Endothelial cell (in vitro differentiated cells): ENCODE measurements at regions not wholly inside any gene's neighbourhood (a gene's known extent, or its start where the extent isn't known, plus 50 kb on each side); places are given as distances from the start of the nearest gene placed in this dataset.

Experiments used
- DNase-seq: peaks from one replicate; pipeline ENCODE4 v3.0.0; 2021; ENCODE audit warnings: low spot score
- H3K27ac Mint-ChIP-seq: one replicate; pipeline ENCODE4 v1.8.0; 2021; ENCODE audit warnings: mixed read lengths, inconsistent platforms; ENCODE audit not compliant: unreplicated experiment
- H3K27me3 Mint-ChIP-seq: one replicate; pipeline ENCODE4 v1.8.0; 2021; ENCODE audit warnings: mild to moderate bottlenecking, moderate library complexity, mixed read lengths, inconsistent platforms; ENCODE audit not compliant: unreplicated experiment
- H3K36me3 Mint-ChIP-seq: one replicate; pipeline ENCODE4 v1.8.0; 2021; ENCODE audit warnings: mild to moderate bottlenecking, low read depth, mixed read lengths, inconsistent platforms; ENCODE audit not compliant: unreplicated experiment
- H3K4me1 Mint-ChIP-seq: one replicate; pipeline ENCODE4 v1.8.0; 2021; ENCODE audit warnings: mild to moderate bottlenecking, mixed read lengths, inconsistent platforms; ENCODE audit not compliant: unreplicated experiment
- H3K4me3 Mint-ChIP-seq: one replicate; pipeline ENCODE4 v1.8.0; 2021; ENCODE audit warnings: mild to moderate bottlenecking, mixed read lengths, inconsistent platforms; ENCODE audit not compliant: unreplicated experiment
- H3K9me3 Mint-ChIP-seq: one replicate; pipeline ENCODE4 v1.8.0; 2021; ENCODE audit warnings: mixed read lengths, inconsistent platforms; ENCODE audit not compliant: unreplicated experiment
- TF ChIP-seq, protein P1 (sequence below): fragments of 200-600 bp; sonication (generic); IDR thresholded peaks from one replicate; pipeline ENCODE4 v1.5.0; 2021; ENCODE audit warnings: antibody characterized with exemption; ENCODE audit not compliant: unreplicated experiment

DNA sequence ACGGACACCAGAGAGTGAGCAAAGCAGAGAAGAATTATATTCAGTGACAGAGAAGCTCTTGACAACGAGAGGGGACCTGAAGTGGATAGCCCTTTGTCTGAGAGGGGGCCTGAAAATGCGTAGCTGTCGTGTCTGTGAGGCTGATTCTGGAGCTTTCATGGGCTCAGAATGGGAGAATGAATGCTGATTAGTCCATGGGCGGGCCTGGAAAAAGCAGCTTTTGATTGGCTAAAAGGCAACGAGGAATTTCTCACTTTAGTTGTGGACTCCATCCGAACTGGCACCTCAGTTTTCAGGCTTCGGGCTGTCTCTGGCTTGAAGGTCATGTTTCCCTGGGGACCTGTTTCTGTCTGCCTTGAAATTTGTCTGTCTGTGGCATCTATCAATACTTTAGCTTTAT, 487.1 kb downstream of the TECRL start:
- H3K27me3 Mint-ChIP-seq = no peaks in the 10 kb centered on the region
- no peaks in the 10 kb centered on the region for H3K9me3 Mint-ChIP-seq
- no peak overlapping the region for H3K4me3 Mint-ChIP-seq
- TF ChIP-seq, protein P1, sequence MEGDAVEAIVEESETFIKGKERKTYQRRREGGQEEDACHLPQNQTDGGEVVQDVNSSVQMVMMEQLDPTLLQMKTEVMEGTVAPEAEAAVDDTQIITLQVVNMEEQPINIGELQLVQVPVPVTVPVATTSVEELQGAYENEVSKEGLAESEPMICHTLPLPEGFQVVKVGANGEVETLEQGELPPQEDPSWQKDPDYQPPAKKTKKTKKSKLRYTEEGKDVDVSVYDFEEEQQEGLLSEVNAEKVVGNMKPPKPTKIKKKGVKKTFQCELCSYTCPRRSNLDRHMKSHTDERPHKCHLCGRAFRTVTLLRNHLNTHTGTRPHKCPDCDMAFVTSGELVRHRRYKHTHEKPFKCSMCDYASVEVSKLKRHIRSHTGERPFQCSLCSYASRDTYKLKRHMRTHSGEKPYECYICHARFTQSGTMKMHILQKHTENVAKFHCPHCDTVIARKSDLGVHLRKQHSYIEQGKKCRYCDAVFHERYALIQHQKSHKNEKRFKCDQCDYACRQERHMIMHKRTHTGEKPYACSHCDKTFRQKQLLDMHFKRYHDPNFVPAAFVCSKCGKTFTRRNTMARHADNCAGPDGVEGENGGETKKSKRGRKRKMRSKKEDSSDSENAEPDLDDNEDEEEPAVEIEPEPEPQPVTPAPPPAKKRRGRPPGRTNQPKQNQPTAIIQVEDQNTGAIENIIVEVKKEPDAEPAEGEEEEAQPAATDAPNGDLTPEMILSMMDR = no peak
- H3K36me3 Mint-ChIP-seq = no peaks in the 10 kb centered on the region
- H3K27ac Mint-ChIP-seq = no peak overlapping the region
- DNase-seq = no peak
- no peaks in the 10 kb centered on the region for H3K4me1 Mint-ChIP-seq

DNA sequence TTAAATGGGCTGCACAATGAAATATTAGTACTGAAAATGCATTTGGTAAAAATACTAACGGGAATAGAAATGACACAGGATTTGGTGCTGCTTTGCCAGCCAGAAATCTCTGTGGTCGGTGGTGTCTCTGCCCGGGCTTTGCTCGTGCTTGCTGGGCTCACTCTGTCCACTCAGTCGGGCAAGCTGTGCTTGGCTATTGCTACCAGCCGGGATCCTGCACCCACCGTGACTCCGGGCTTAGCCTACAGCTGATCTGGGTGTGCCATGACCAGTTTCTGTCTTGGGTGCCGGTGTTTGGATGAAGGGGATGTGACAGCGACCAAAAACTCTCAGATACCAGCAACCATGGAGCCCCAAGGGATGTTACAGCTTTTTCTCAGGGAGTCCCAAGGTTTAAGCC, 487.7 kb downstream of the TECRL start:
- TF ChIP-seq, protein P1 = no peak
- H3K27ac Mint-ChIP-seq = no peak overlapping the region
- H3K4me3 Mint-ChIP-seq = no peak overlapping the region
- no peaks in the 10 kb centered on the region for H3K27me3 Mint-ChIP-seq
- no peaks in the 10 kb centered on the region for H3K9me3 Mint-ChIP-seq
- no peaks in the 10 kb centered on the region for H3K4me1 Mint-ChIP-seq
- H3K36me3 Mint-ChIP-seq = no peaks in the 10 kb centered on the region
- no peak for DNase-seq

DNA sequence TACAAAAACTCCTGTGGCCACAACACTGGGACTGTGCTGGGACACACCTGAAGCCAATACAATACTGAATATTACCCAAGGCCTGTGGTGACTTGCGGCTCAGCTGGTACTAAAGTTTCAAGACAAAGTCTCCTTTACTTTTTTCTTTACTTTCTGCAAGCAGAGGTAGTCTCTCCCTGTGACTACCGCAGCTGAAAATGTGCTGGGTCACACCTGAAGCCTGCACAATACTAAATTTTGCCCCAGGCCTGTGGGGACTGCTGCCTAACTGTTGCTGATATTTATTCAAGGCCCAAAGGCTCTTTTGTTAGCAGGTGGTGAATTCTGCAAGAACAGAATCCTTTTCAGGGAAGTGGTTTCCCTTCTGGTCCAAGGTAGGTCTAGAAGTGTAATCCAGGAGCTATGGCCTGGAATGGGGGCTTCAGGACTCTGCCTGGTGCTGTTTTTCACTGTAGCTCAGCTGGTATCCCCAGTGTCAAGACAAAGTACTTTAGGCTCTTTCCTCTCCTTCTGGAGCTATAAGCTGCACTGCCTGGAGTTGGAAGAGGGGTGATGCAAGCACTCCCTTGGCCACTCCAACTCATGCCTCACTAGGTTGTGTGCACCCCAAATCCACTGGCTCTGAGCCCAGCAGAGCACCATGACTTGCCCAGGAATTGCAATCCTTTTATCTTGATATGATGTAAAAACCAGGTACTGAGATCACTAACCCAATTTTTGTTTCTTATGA, 489.4 kb downstream of the TECRL start:
- H3K4me3 Mint-ChIP-seq = no peak overlapping the region
- no peaks in the 10 kb centered on the region for H3K9me3 Mint-ChIP-seq
- H3K27ac Mint-ChIP-seq = no peak overlapping the region
- TF ChIP-seq, protein P1 = no peak
- no peaks in the 10 kb centered on the region for H3K27me3 Mint-ChIP-seq
- no peaks in the 10 kb centered on the region for H3K36me3 Mint-ChIP-seq
- H3K4me1 Mint-ChIP-seq = no peaks in the 10 kb centered on the region
- no peak for DNase-seq

DNA sequence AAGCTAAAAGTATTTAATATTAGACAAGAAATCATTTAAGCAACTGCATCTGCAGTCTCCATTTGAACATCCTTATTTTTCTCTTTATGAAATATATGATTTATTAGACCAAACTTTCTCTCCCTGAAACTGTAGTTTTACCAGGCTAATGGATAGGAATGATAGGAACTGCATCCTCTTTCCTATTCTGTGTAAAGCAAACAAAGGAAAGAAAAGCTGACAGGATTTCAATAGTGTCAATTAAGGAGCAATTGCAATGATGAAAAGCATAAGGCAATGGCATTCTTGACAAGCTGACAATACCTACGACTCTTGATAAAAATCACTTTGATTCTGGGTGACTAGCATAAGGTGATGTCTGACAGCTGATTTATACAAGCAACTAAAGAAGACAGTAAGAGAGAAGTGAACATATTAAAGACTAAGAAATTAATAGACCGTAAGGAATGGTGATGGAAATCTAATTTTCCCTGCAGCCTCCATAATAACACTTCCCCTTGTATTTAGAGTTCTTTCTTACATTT, 502.5 kb downstream of the TECRL start:
- Mint-ChIP-seq H3K36me3 (no peaks in the 10 kb centered on the region), H3K4me1 (no peaks in the 10 kb centered on the region), H3K9me3 (no peaks in the 10 kb centered on the region), H3K4me3 (no peak overlapping the region), H3K27ac (no peak overlapping the region), H3K27me3 (no peaks in the 10 kb centered on the region)
- TF ChIP-seq, protein P1 = no peak
- no peak for DNase-seq

DNA sequence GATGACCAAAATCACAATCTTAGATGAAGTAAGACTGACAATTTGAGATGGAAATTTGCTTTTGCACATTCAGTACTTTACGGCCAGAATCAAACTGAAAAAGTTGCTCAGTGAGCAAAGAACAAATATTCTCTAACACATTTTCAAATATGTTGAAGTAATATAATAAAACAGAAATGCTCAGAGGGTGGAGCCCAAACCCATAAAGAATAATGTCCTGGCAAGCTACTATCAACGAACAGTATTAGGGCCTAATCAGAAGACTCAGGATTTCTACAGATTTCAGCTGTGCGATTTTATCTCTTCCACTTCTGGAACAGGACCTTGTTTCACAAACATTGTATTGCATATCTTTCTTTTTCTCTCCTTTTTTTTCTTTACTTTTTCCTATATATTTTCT, 505.0 kb downstream of the TECRL start:
- Mint-ChIP-seq H3K27ac (no peak overlapping the region), H3K27me3 (no peaks in the 10 kb centered on the region), H3K4me3 (no peak overlapping the region), H3K4me1 (no peaks in the 10 kb centered on the region), H3K36me3 (no peaks in the 10 kb centered on the region), H3K9me3 (no peaks in the 10 kb centered on the region)
- TF ChIP-seq, protein P1 = no peak
- no peak for DNase-seq
